ENCODE measurements at regions not wholly inside any gene's neighbourhood (a gene's known extent, or its start where the extent isn't known, plus 50 kb on each side); places are given as distances from the start of the nearest gene placed in this dataset.
"Not testable (repeated sequence)": the region's sequence is repeated elsewhere in the genome, so short reads cannot be mapped to it uniquely, and the experiment has no call there.

DNA sequence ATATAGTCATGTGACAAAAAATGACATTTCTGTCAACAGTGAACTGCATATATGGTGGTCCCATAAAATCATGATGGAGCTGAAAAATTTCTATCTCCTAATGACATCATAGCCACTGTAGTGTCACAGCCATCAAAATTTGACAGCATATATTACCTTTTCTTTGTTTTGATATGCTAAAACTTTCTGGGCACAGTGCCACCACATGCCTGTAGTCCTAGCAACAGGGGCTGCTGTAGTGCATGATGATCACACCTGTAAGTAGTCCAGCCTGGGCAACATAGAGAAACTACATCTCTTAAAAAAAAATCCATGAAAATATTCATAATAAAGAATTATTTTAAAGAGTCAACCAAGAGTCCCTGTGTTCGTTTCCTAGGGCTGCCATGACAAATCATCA is 155.5 kb upstream of the SERTAD2 start:
- peaks cover 10 to 17% (median 11%) of the 10 kb centered on the region in 3 donors for H3K4me1 Mint-ChIP-seq
- H3K36me3 Mint-ChIP-seq = peaks cover 1% of the 10 kb centered on the region
- no peaks in the 10 kb centered on the region for H3K27me3 Mint-ChIP-seq
- peak overlapping the region in 1 of 4 donors; percentile 37 for H3K4me3 Mint-ChIP-seq
- peaks cover 0 to 1% (median 0%) of the 10 kb centered on the region in 3 donors for H3K9me3 Mint-ChIP-seq
- no peak overlapping the region for H3K27ac Mint-ChIP-seq

DNA sequence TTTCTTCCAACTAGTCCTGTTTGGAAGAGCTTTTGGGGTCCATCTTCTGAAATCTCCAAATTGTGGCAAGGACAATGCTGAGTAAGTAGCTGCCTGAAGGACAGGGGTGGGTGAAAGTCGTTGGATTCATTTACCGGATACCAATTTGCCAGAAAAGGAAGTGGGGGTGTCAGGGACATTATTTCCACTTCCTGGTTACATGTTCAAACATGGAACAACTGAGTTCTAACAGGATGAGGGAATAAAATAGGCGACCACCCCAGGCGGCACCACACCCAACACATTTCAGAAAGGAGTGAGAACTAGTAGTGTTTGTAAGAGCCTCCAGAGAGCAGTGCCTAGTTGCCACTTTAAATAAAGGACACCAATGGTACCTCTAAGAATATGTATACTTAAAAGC is 158.6 kb upstream of the SERTAD2 start:
- no peak overlapping the region for H3K4me3 Mint-ChIP-seq
- H3K27ac Mint-ChIP-seq = no peak overlapping the region
- H3K36me3 Mint-ChIP-seq = no peaks in the 10 kb centered on the region
- H3K27me3 Mint-ChIP-seq = peaks cover 2% of the 10 kb centered on the region
- peaks cover 11 to 22% (median 12%) of the 10 kb centered on the region in 3 donors for H3K4me1 Mint-ChIP-seq
- peaks cover 0 to 1% (median 0%) of the 10 kb centered on the region in 3 donors for H3K9me3 Mint-ChIP-seq

DNA sequence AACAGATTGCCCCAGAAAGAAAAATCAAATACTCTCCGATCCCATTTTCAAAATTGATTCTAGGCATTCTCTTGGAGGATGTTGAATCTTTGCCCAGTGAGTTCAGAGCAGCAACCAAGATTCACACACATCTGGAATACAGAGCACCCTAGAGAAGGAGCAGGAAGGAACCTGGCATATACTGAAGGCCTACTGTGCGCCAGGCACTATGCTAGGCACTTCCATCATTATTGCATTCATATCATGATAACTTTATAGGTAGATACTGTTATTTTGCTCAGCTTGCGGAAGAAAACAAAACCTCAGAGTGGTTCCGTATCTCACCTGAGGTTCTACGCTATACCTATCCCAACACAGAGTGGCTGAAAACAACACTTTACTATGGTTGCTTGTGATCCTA is 160.3 kb upstream of the SERTAD2 start:
- no peaks in the 10 kb centered on the region for H3K9me3 Mint-ChIP-seq
- peaks cover 2% of the 10 kb centered on the region for H3K27me3 Mint-ChIP-seq
- no peak overlapping the region for H3K4me3 Mint-ChIP-seq
- no peaks in the 10 kb centered on the region for H3K36me3 Mint-ChIP-seq
- H3K27ac Mint-ChIP-seq = no peak overlapping the region
- peaks cover 10 to 15% (median 14%) of the 10 kb centered on the region in 3 donors for H3K4me1 Mint-ChIP-seq

DNA sequence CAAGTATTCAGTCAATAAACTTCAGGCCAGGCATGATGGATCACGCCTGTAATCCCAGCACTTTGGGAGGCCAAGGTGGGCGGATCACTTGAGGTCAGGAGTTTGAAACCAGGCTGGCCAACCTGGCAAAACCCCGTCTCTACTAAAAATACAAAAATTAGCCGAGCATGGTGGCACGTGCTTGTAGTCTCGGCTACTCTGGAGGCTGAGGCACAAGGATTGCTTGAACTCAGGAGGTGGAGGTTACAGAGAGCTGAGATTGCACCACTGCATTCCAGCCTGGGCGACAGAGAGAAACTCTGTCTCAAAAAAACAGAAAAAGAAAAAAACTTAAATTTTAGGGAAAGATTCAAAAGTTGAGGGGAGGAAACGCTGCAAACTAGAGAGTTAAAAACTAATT is 162.8 kb upstream of the SERTAD2 start:
- peaks cover 27 to 35% (median 29%) of the 10 kb centered on the region in 3 donors for H3K4me1 Mint-ChIP-seq
- H3K27ac Mint-ChIP-seq, H3K27me3 Mint-ChIP-seq, H3K36me3 Mint-ChIP-seq, H3K4me3 Mint-ChIP-seq, H3K9me3 Mint-ChIP-seq: not testable (repeated sequence)

DNA sequence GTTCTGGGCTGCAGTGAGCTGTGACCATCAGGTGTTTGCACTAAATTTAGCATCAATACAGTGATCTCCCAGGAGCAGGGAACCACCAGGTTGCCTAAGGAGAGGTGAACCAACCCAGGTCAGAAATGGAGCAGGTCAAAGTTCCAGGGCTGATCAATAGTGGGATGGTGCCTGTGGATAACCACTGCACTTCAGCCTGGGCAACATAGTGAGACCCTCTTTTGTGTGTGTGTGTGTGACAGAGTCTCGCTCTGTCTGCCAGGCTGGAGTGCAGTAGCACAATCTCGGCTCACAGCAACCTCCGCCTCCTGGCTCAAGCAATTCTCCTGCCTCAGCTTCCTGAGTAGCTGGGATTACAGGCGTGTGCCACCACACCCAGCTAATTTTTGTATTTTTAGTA is 163.7 kb upstream of the SERTAD2 start:
- no peaks in the 10 kb centered on the region for H3K9me3 Mint-ChIP-seq
- no peak overlapping the region for H3K4me3 Mint-ChIP-seq
- peaks cover 26 to 35% (median 32%) of the 10 kb centered on the region in 3 donors for H3K4me1 Mint-ChIP-seq
- no peak overlapping the region for H3K27ac Mint-ChIP-seq
- H3K27me3 Mint-ChIP-seq = peaks cover 2% of the 10 kb centered on the region
- no peaks in the 10 kb centered on the region for H3K36me3 Mint-ChIP-seq

DNA sequence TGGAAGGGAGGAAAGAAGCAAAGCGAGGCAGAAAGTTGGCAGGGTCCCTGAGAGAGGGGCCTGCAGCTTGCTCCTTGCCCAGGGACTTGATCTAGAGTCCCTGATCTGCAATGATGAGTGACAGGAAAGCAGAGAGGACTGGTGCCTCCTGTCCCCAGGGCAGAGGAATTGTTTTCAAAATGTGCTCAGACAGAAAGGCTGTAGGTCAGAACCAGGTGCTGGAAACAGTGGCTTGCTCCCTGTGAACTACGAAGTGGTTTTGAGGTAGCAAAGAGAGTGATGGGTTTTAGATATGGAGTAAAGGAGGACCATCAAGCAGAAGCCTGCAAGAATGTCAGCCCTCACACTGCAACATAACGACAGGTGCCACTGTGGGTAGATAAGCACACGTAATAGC is 164.9 kb upstream of the SERTAD2 start:
- Mint-ChIP-seq H3K27me3 (peaks cover 2% of the 10 kb centered on the region), H3K36me3 (no peaks in the 10 kb centered on the region), H3K4me3 (peak overlapping the region in 2 of 4 donors; percentile 22 to 61), H3K27ac (peak overlapping the region; percentile 72 to 97 (median 87)), H3K4me1 (peaks cover 30 to 35% (median 33%) of the 10 kb centered on the region in 3 donors), H3K9me3 (no peaks in the 10 kb centered on the region)

DNA sequence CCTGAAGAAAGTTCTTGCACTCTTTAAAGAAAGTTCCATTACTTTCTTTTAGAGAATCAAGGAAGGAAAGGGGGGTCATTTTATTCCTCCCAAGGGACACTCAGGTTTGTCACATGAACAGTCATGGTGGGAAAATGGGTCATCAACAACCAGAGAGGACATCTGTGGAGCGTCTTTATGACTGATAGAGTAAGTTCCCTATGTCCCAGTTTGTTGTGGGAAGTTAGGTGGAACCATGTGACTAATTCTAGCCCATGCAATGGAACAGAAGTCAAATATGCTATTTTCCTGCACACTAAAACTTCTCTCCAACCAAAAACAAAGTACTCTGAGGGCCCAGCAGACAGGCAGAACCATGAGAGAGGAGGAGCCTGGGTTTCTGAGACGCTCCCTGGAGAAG is 165.6 kb upstream of the SERTAD2 start:
- peak overlapping the region; percentile 61 to 98 (median 97) for H3K27ac Mint-ChIP-seq
- H3K4me1 Mint-ChIP-seq = peaks cover 30 to 39% (median 35%) of the 10 kb centered on the region in 3 donors
- H3K27me3 Mint-ChIP-seq = peaks cover 2% of the 10 kb centered on the region
- H3K9me3 Mint-ChIP-seq = no peaks in the 10 kb centered on the region
- H3K4me3 Mint-ChIP-seq = peak overlapping the region in 3 of 4 donors; percentile 17 to 91 (median 86)
- H3K36me3 Mint-ChIP-seq = no peaks in the 10 kb centered on the region

DNA sequence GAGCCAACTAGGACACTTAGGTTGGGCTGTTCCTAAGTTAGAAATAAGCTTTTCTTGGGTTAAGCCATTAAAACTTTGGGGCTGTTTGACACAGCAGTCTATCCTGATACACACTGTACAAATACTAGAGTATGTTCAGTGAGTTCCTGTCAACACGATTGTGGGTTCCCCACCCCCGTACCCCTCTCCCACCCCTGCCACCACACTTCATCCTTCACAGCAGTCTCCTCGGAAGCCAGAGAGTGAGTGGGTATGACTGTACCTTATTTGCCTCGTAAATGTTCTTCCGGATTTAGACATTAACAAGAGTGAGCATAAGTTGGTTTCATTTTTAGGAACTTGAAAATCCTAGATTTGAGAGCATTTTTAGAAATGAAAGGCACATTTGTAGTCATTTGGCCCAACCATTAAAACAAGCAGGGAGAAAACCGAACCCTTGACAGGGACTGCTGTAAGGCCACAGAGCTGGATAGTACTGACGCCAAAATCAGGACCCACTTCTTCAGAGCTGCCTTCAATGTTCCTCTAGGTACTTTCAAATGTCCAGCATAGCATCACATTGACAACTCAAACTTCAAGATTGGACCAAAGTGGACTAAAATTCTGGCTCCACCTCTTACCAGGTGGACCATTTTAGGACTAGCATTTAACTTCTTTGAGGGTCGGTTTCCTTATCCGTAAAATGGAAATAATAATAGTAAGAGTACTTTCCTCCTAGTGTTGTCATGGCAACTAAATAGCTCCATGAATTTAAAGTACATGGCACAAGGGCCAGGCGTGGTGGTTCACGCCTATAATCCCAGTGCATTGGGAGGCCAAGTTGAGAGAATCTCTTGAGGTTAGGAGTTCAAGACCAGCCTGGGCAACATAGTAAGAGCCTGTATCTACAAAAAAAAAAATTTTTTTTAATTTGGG is 166.3 kb upstream of the SERTAD2 start:
- peak overlapping the region; percentile 17 to 91 (median 81) for H3K4me3 Mint-ChIP-seq
- peaks cover 2% of the 10 kb centered on the region for H3K27me3 Mint-ChIP-seq
- H3K36me3 Mint-ChIP-seq = no peaks in the 10 kb centered on the region
- peak overlapping the region; percentile 61 to 98 (median 97) for H3K27ac Mint-ChIP-seq
- H3K4me1 Mint-ChIP-seq = peaks cover 33 to 42% (median 37%) of the 10 kb centered on the region in 3 donors
- H3K9me3 Mint-ChIP-seq = no peaks in the 10 kb centered on the region

DNA sequence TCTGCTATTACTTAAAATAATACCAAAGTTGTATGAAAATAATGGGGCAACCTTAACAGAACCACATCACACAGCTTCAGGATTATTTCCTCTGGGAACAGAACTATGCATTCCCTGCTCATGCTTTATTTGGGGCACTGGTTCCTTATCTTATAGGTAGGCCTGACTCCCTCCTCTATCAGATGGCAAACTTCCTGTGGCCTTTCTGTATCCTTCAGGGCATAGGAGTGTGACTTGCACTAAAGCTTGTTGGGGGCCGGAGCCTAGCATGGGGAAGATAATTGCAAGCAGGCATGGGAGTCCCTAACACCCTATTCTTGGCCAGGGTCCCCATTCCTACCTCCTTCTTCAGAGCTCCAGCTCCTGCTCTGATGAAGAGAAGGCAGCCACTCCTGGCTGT is 167.2 kb upstream of the SERTAD2 start:
- Mint-ChIP-seq H3K27me3 (no peaks in the 10 kb centered on the region), H3K27ac (peak overlapping the region; percentile 9 to 97 (median 94)), H3K4me1 (peaks cover 37 to 51% (median 44%) of the 10 kb centered on the region in 3 donors), H3K9me3 (no peaks in the 10 kb centered on the region), H3K36me3 (no peaks in the 10 kb centered on the region), H3K4me3 (peak overlapping the region in 3 of 4 donors; percentile 28 to 76 (median 60))

DNA sequence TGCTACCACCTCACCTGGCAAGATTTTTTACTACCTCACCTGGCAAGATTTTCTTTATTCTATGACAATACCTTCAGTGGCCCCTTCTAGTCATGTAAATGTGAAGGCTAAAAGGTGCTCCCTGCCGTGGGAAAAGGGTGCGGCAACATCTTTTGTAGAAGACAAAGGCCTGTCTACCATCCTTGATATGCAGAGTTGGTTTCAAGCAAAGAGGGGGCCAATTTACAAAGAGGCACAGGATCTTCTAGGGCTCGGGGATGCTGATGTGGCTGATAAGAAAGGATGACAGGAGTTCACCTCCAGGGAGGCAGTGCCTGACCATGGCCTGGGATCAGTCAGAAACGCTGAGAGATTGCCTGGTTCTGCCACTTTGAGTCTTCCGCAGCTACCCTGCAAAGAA is 165.4 kb upstream of the SLC1A4 start:
- Mint-ChIP-seq H3K9me3 (no peaks in the 10 kb centered on the region), H3K27me3 (no peaks in the 10 kb centered on the region), H3K27ac (peak overlapping the region in 2 of 3 donors; percentile 77 to 78), H3K4me3 (no peak overlapping the region), H3K36me3 (no peaks in the 10 kb centered on the region), H3K4me1 (peaks cover 35 to 51% (median 50%) of the 10 kb centered on the region in 3 donors)

DNA sequence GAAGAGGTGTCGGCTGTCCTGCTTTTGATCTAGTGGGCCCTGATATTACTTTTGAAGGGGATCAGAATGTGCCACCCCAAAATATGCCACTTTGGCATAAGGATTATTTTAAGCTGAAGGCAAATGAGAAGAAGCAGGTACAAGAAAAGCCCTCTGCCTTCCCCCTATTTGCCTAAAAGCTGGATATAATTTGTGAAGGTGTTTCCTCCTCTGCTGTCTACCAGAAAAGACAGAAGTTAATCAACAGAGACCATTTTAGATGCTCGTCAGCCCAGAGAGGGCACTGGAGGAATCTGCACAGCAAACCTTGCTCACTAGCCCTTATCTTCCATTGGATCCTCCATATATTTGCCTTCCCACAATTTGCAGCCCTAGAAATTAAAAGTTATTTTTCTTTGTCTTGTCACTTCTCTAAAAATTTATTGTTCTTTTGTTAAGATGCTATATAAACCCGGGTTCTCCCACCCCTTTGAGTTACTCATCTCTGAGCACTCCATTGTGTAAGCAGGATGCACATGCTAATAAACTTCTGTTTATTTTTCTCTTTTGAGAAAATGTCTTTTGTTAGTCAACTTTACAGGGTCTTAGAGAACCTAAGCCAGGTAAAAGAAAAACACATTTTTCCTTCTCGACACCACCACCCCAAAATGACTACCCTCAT is 163.2 kb upstream of the SLC1A4 start:
- Mint-ChIP-seq H3K9me3 (no peaks in the 10 kb centered on the region), H3K27me3 (no peaks in the 10 kb centered on the region), H3K27ac (peak overlapping the region in 2 of 3 donors; percentile 40 to 41), H3K4me1 (peaks cover 22 to 34% (median 33%) of the 10 kb centered on the region in 3 donors), H3K4me3 (peak overlapping the region in 1 of 4 donors; percentile 5), H3K36me3 (no peaks in the 10 kb centered on the region)

DNA sequence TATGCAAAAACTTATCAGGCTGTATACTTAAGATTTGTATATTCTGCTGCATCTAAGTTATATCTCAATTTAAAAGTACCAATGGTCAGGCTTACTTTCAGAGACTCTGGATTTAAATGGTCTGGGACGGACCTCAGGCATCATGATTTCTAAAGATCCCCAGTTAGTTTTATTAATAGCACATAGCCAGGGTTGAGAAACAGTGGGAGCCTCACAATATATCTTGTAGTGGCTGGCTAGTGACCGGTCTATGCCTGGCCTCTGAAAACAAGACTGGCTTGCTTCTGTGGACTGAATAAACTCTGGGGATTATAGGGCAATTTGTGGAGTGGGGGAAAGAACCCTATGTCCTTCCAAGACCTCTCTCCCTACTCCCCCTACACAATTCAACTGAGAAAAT is 162.5 kb upstream of the SLC1A4 start:
- peak overlapping the region in 1 of 3 donors; percentile 28 for H3K27ac Mint-ChIP-seq
- no peaks in the 10 kb centered on the region for H3K9me3 Mint-ChIP-seq
- no peak overlapping the region for H3K4me3 Mint-ChIP-seq
- no peaks in the 10 kb centered on the region for H3K36me3 Mint-ChIP-seq
- H3K4me1 Mint-ChIP-seq = peaks cover 24 to 35% (median 30%) of the 10 kb centered on the region in 3 donors
- no peaks in the 10 kb centered on the region for H3K27me3 Mint-ChIP-seq

DNA sequence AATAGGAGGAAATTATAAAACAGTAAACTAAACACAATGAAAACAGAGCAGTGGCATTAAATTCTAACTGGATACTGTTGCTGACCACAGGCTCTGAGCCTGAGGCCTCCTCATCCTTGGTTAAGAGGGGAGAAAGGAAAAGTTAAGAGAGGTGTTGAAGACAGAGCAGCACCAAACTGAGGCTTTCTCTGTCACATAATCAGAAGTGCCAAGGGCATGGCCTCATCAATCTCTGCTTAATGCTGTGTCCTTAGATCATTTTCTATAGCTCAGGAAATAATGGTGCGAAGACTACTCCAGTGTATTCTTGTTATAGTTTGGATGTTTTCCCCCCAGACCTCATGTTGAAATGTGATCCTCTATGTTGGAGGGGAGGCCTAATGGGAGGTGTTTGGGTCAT is 160.9 kb upstream of the SLC1A4 start:
- Mint-ChIP-seq H3K4me3 (no peak overlapping the region), H3K9me3 (no peaks in the 10 kb centered on the region), H3K27ac (peak overlapping the region in 1 of 3 donors; percentile 36), H3K36me3 (no peaks in the 10 kb centered on the region), H3K4me1 (peaks cover 23 to 35% (median 27%) of the 10 kb centered on the region in 3 donors), H3K27me3 (no peaks in the 10 kb centered on the region)

DNA sequence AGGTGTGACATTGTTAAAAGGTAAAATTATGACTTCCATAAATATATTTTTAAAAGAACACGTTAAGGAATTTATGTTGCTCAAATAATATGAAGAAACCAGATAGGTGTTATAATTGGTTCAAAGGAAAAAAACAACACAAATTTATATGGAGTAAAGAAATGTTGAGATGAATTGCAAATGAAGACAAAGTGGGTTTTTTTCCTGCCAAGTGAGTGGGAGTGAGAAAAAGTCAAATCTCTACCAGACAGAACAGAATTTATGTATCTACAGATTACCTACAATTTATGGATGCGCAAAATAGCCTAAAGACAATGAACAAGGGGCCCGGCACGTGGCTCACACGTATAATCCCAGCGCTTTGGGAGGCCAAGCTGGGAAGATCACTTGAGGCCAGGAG is 159.7 kb upstream of the SLC1A4 start:
- peaks cover 23 to 30% (median 27%) of the 10 kb centered on the region in 3 donors for H3K4me1 Mint-ChIP-seq
- H3K9me3 Mint-ChIP-seq = no peaks in the 10 kb centered on the region
- no peaks in the 10 kb centered on the region for H3K27me3 Mint-ChIP-seq
- no peak overlapping the region for H3K4me3 Mint-ChIP-seq
- H3K27ac Mint-ChIP-seq = no peak overlapping the region
- no peaks in the 10 kb centered on the region for H3K36me3 Mint-ChIP-seq
